SU-DHL-6 (cell line): ENCODE measurements at regions not wholly inside any gene's neighbourhood (a gene's known extent, or its start where the extent isn't known, plus 50 kb on each side); places are given as distances from the start of the nearest gene placed in this dataset.

Source experiments
- H2AFZ ChIP-seq: fragments of 200-600 bp; sonication (generic); 2 replicates; pipeline ENCODE4 v1.6.1; 2014; ENCODE audit warnings: low read depth, mild to moderate bottlenecking, moderate library complexity, mixed read lengths, antibody characterized with exemption, low read length; ENCODE audit not compliant: severe bottlenecking
- H3F3A ChIP-seq: fragments of 200-600 bp; shearing (Covaris generic); 2 replicates; pipeline ENCODE4 v1.6.0; 2016; ENCODE audit warnings: antibody characterized with exemption, mild to moderate bottlenecking; ENCODE audit not compliant: insufficient read depth
- H3K27ac ChIP-seq: fragments of 200-600 bp; sonication (generic); 2 replicates; pipeline ENCODE4 v1.5.1; 2016; ENCODE audit warnings: low read depth, mild to moderate bottlenecking, low read length, moderate library complexity, mixed read lengths
- H3K27me3 ChIP-seq: fragments of 200-600 bp; sonication (generic), shearing (Covaris generic); 2 replicates; pipeline ENCODE4 v1.6.0; 2014; ENCODE audit warnings: mild to moderate bottlenecking, low read length
- H3K36me3 ChIP-seq: fragments of 200-600 bp; sonication (generic); 2 replicates; pipeline ENCODE4 v1.6.1; 2014; ENCODE audit warnings: mild to moderate bottlenecking, low read length, mixed read lengths
- H3K4me2 ChIP-seq: fragments of 300-600, 200-600 bp; shearing (Covaris generic), sonication (generic); 2 replicates; pipeline ENCODE4 v1.6.0; 2014; ENCODE audit warnings: low read length, low read depth, mild to moderate bottlenecking; ENCODE audit not compliant: poor library complexity, severe bottlenecking
- H3K4me3 ChIP-seq: fragments of 200-600 bp; sonication (generic); 2 replicates; pipeline ENCODE4 v1.5.1; 2014; ENCODE audit warnings: antibody characterized with exemption, low read length, mild to moderate bottlenecking, mixed read lengths; ENCODE audit not compliant: insufficient read depth, poor library complexity, severe bottlenecking
- H3K79me2 ChIP-seq: fragments of 200-600 bp; sonication (generic); 2 replicates; pipeline ENCODE4 v1.6.1; 2014; ENCODE audit warnings: mild to moderate bottlenecking, low read length, moderate library complexity; ENCODE audit not compliant: insufficient read depth
- H3K9ac ChIP-seq: fragments of 200-600 bp; sonication (generic); 2 replicates; pipeline ENCODE4 v1.7.0; 2014; ENCODE audit warnings: mild to moderate bottlenecking, low read length
- H3K9me2 ChIP-seq: fragments of 200-600 bp; sonication (generic); replicated peaks from 2 replicates; pipeline ENCODE4 v1.6.1; 2014; ENCODE audit warnings: low read length; ENCODE audit not compliant: insufficient read depth
- H3K9me3 ChIP-seq: fragments of 200-600 bp; sonication (generic); 2 replicates; pipeline ENCODE4 v1.6.1; 2014; ENCODE audit warnings: low read length, mixed read lengths; ENCODE audit not compliant: insufficient read depth
- H4K20me1 ChIP-seq: fragments of 200-600 bp; sonication (generic); 2 replicates; pipeline ENCODE4 v1.6.1; 2014; ENCODE audit warnings: low read depth, mild to moderate bottlenecking, antibody characterized with exemption, low read length, moderate library complexity, mixed read lengths
- EZH2phosphoT487 ChIP-seq: fragments of 200-600 bp; sonication (generic), shearing (Covaris generic); conservative IDR thresholded peaks from 2 replicates; pipeline ENCODE4 v1.6.1; 2018; ENCODE audit warnings: mild to moderate bottlenecking, antibody characterized with exemption, low read length, moderate library complexity, mixed read lengths
- TF ChIP-seq, protein P1 (sequence below): fragments of 200-600 bp; sonication (generic); IDR thresholded peaks from one replicate; pipeline ENCODE4 v1.5.1; 2017; ENCODE audit warnings: antibody characterized with exemption, mild to moderate bottlenecking, low read length, moderate library complexity; ENCODE audit not compliant: insufficient read depth, poor library complexity, severe bottlenecking

DNA sequence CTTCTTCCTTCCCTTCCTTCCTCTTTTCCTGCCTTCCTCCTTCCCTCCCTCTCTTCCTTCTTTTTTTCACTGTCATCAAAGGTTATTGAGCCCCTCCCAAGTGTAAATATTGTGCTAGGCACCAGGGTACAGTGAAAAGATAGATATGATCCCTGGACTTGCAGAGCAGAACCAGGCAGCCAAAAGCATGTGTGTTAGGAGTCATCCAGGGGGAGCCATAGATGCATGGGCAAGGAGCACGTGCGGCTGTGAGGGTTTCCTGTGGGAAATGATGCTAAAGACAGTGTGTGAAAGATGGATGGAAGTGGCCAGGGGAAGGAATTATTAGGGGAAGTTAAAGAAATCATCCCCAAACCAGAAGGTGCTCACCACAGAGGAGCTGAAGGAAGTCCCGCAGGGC lies 65.2 kb downstream of the NR2F2 start:
- no peaks in the 10 kb centered on the region for H3K9me2 ChIP-seq
- H3K4me3 ChIP-seq = no peak overlapping the region
- H3F3A ChIP-seq = no peaks in the 10 kb centered on the region
- TF ChIP-seq, protein P1, sequence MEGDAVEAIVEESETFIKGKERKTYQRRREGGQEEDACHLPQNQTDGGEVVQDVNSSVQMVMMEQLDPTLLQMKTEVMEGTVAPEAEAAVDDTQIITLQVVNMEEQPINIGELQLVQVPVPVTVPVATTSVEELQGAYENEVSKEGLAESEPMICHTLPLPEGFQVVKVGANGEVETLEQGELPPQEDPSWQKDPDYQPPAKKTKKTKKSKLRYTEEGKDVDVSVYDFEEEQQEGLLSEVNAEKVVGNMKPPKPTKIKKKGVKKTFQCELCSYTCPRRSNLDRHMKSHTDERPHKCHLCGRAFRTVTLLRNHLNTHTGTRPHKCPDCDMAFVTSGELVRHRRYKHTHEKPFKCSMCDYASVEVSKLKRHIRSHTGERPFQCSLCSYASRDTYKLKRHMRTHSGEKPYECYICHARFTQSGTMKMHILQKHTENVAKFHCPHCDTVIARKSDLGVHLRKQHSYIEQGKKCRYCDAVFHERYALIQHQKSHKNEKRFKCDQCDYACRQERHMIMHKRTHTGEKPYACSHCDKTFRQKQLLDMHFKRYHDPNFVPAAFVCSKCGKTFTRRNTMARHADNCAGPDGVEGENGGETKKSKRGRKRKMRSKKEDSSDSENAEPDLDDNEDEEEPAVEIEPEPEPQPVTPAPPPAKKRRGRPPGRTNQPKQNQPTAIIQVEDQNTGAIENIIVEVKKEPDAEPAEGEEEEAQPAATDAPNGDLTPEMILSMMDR = no peak
- no peak for TF ChIP-seq EZH2phosphoT487
- H3K27ac ChIP-seq = no peak overlapping the region
- no peaks in the 10 kb centered on the region for H3K79me2 ChIP-seq
- H2AFZ ChIP-seq = no peak overlapping the region
- no peak overlapping the region for H3K4me2 ChIP-seq
- H3K9ac ChIP-seq = no peak overlapping the region
- H3K9me3 ChIP-seq = no peaks in the 10 kb centered on the region
- no peaks in the 10 kb centered on the region for H3K27me3 ChIP-seq
- no peaks in the 10 kb centered on the region for H3K36me3 ChIP-seq
- no peaks in the 10 kb centered on the region for H4K20me1 ChIP-seq

DNA sequence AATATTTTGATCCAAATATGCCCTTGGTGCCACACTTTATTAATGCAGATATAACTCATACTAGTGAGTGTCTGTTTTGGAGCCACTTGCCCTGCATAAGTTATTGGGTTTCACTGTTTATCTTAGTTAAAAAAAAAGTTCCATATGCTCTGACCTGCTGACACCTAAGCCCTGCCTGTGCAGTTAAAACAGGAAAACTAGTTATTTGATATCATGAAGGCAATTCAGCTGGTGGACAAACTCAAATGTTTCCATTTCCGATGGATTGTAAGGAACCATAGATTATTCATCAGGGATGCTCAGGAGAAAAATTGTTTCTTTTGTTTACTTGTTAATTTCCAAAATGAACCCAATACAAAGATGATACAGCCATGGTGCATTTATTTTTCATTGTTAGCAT lies 68.3 kb downstream of the NR2F2 start:
- Histone ChIP-seq H3K9me2 (no peaks in the 10 kb centered on the region), H3K27me3 (no peaks in the 10 kb centered on the region), H3K4me3 (no peak overlapping the region), H3K27ac (no peak overlapping the region), H3K79me2 (no peaks in the 10 kb centered on the region), H3K9ac (no peak overlapping the region), H3K9me3 (no peaks in the 10 kb centered on the region), H3K4me2 (no peak overlapping the region), H3K36me3 (no peaks in the 10 kb centered on the region), H3F3A (no peaks in the 10 kb centered on the region), H2AFZ (no peak overlapping the region), H4K20me1 (no peaks in the 10 kb centered on the region)
- TF ChIP-seq EZH2phosphoT487 = no peak
- TF ChIP-seq, protein P1 = no peak

DNA sequence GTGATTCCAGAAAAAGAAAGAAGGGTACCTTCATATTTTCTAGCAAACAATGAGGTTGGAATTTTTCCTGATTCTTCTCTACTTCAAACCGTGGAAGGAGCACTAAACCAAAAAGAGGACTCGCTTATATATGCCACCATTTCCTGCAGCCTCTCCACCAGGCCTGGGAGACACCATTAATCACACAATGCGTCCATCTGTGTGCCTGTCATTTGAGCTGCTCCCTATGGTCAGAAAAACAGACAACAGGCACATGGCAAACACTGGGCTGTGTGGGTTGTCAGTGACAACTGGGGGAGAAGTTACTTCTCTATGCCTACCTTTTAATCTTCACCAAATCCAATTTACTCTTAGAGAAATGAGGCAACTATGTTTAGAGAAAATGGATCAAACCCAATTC lies 71.9 kb downstream of the NR2F2 start:
- Histone ChIP-seq H3K27ac (no peak overlapping the region), H4K20me1 (no peaks in the 10 kb centered on the region), H3K9me3 (no peaks in the 10 kb centered on the region), H3F3A (no peaks in the 10 kb centered on the region), H3K36me3 (no peaks in the 10 kb centered on the region), H3K9me2 (no peaks in the 10 kb centered on the region), H3K4me2 (no peak overlapping the region), H3K4me3 (no peak overlapping the region), H2AFZ (no peak overlapping the region), H3K79me2 (no peaks in the 10 kb centered on the region), H3K9ac (no peak overlapping the region), H3K27me3 (no peaks in the 10 kb centered on the region)
- no peak for TF ChIP-seq EZH2phosphoT487
- TF ChIP-seq, protein P1 = no peak
